HG02610 (cell line): ENCODE measurements at regions not wholly inside any gene's neighbourhood (a gene's known extent, or its start where the extent isn't known, plus 50 kb on each side); places are given as distances from the start of the nearest gene placed in this dataset.

Source experiments
- ATAC-seq: cut with Tn5 transposase; IDR thresholded peaks from one replicate; pipeline ENCODE4 v1.9.1; 2021; ENCODE audit warnings: mild to moderate bottlenecking, moderate library complexity; ENCODE audit not compliant: unreplicated experiment

DNA sequence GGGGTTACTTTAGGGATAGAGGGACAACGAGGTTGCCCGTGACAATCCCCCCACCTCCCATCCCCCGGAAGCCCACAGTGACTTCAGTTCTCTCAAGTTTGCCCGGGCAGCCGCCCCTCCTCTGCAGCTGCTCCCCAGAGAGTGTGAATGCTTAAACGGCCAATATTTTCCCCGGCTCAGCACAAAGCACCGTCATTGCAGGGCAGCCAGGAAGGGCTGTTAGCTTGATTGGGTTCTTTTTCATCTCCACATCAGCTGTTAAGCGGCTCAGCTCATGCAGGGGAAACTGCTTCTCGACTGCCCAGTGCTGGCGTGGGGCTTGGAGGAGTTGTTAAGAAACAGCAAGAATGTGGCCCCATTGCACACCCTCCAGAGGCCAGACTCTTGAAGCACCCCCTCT is 120.5 kb upstream of the NCOR2 start:
- no peak for ATAC-seq

DNA sequence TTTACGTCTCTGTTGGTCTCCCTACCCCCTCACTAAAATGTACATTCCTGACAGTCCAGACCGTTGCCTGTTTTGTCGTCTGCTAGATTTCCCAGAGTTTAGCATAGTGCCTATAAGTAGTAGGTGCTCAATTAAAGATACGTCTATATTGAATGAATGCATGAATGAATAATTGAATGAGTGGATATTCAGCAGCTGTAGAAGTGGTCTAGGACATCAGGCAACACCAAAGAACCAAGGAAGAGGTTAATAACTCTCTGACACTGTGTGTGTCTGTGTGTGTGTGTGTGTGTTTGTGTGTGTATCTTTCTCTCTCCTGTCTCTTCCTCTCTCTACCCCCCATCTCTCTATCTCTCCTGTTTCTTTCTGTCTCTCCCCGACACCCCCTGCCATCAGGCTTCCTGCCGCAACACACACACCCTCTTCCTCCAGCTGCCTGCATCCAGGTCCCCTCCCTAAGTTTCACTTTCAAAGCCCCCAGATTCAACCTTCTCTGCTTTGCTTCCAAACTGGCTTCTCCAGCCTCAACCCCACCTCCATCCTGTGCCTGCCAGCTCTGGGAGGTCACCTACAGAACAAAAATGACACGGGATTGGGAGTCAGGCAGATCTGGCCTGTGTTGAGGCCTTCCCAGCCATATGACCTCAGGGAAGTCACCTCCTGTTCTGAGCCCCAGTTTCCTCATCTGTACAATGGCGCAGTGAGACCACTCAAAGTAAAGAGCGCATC is 119.9 kb upstream of the NCOR2 start:
- ATAC-seq: no peak

DNA sequence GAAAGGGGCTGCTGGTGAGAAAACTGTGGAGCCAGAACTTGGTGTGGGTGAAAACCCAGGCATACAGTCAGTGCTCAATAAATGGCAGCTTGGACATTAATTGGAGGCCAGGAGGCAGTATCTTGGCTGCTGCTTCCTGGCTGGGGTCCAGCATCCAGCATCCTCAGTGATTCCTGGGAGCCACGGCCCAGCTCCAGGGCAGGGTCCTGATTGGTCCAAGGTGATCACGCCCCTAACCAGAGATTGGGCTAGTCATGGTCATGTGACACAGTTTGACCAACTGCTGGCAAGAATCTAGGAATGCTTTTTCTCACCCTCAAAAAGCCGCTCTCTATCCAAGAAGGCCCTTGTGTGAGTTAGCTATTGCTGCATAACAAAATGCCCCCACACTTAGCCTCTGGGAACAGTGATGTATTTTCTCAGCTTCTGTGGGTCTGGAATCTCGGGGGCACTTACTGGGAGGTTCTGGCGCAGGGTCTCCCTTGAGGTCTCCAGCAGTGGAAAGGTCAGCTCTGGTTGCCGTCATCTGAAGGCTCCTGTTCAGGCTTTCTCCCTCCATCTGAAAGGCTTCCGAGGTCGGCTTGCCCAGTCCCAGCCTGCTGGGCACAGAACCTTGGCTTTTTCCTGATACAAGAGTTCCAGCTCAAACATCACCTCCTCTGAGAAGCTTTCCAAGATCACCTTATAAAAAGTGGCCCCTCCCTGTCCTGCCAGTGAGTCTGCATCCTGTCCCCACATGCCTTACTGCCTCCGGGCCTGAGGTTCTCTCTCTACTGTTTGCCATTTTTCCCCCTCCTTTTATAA is 119.2 kb upstream of the NCOR2 start:
- ATAC-seq: no peak

DNA sequence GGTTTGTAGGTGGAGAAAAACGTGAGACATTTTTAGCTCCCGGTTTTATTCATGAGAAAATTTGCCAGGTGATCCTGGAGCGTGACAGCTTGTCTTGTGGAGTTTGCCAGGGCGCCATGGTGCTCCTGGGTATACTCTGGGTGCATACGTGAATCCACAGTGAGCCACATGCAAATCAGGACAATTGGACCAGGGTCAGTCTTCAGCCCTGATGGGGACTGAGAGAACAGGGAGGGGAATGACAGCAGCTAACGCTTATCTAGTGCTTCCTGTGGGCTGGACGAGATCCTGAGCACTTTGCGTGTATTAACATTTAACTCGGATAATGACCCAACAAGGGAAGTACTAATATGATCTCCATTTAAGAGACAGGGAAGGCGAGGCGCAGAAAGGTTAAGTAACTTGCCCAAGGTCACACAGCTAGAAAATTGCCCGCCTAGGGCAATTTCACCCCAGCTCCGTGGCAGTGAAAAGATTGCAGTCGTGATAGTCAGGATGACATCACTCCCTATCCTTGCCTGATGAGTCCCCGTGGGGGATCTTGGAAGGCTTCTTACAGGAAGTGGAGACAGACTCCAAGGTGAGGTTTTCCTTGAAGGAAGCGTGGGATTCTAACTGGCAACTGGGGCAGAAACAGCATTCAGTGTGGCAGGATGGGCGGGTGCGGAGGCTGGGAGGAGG is 118.4 kb upstream of the NCOR2 start:
- ATAC-seq: no peak

DNA sequence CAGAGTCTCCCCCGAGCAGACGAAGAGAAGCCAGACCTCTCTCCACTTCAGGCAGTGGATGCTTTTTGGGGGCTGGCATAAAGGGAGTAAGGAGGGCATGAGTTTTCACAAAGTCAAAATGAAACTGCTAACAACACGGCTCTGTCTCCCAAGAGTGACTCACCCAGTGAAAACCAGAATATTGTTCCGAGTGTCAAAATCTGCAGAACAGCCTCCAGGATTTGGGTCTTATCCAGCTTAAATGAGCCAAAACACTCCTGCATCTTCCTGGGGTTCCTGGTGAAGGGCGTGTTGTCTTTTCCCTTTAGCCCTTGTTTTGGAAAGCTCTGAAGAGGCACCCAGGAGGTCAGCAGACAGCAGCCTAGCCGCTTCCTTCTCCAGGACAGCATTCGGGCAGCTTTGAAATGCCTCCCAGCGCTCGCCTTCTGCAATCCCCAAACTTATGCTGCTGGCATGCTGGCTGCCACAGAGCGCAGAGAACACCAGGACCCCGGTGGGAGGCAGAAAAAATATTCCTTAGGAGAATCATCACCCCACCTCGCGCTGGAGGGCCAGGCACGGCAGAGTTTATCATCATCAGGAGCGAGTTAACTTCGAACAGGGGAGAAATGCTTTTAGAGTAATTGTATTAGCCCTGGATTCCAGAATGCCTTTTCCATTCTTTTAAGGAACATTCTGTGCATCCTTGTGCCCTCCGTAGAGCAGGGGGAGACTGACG is 117.7 kb upstream of the NCOR2 start:
- no peak for ATAC-seq

DNA sequence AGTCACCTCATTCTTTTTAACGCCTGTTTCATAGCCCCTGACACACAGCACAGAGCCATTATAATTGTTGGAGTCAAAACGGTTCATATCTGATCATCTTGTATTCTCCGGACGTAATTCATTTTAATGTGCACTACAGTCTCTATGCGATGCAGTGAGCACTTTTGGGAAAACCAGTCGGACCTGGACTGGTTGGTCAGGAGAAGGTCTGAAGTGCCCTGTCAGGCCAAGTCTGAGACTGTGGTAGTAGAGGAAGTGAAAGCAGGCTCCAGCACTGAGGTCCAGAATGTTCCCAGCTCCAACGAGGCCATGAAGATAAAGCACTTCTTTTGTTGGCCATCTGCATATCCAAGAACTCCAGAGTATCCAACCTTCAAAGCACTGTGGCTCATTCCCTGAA is 117.1 kb upstream of the NCOR2 start:
- ATAC-seq: no peak

DNA sequence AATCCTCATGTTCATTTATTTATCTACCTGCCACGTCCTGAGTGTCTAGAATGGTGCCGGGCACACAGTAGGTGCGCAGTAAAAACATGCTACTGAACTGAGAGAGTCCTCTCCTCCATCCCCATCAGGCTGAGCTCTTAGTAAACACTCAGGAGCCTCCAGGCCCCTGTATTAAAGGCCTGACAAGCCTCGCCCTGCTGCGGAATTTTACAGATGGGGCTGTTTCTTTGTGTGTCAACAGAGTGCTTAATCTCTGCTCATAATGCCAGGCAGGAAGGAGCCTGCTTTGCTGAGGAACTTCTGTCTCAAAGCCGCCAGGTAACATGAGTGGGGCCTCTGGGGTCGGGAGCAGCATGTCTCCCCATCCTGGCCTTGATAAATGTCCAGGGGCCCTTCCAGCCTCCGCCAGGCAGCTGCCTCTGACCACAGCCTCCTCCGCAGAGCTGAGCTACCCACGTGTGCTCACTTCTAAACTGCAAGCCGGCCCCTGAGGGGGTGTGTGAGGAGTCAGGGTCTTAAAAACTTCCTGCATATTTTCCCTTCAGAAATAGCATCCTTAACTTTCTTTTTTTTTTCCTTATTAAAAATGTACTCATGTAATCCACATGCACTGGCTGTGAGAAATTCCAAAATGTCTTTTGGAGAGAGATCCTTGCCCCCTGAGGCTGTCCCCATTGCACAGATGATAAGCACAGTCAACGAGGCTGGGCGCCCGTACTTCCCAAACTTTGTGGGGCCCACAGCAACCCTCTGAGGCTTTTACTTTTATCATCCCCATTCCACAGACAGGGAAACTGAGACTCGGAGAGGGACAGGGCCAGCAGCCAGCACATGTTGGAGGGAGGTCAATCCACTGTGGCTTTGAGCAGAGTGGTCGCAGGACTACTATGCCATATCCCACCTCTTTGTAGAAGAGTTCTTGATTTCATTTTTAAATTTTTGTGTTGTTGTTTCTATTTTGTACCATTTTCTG is 116.0 kb upstream of the NCOR2 start:
- ATAC-seq: no peak

DNA sequence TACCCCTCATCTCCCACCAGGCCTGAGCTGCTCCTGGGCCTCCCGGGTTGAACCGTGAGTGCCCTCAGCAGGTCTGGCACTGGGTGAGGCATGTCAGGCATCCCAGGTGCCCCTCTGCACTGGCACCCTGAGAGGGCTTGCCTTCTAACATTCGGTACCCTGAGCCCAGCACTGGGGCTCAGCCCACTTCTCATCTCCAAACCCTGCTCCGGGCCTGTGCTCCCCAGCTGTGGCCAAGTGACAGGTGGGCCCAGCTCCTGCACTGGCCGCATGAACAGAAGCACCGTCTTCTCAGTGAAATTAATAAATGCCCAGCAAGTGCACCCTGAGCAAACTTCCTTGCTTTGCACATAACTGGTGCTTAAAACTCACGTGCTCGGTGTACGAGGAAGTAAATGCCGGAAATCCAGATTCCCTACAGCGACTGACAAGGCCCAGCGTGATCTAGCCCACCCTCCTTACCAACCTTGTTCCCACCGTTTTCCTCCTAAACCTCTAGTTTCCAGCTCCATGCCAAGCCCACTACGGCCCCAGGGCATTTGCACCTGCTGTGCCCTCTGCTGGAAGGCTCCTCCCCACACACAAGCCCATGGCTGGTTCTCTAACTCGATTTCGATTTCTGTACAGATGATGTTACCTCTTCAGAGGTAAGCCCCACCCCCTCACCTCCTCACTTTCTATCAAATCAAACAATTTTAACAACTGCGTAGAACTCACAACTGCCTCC is 115.2 kb upstream of the NCOR2 start:
- ATAC-seq: no peak

DNA sequence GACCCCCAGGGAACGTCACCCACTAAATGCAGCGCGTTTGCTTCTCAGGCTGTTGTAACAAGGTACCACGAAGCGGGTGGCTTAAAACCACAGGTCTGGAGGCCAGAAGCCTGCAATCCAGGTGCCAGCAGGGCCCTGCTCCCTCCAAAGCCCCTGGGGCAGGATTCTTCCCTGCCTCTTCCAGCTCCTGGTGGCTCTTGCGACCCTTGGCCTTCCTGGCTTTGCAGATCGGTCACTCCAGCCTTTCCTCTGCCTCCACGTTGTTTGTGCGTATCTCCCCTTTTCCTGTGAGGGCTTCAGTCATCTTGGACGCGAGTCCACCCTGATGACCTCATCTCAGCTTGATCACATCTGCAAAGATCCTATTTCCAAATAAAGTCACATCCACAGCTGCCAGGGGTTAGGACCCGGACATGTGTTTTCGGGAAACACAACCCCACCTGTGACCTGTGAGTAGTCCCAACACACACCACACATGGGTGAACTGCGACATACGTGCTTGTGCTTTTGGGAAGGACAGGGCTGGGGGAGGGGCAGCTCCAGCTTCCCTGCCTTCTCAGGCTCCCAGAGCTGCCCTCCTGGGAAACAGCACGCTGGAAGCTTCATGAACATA is 114.5 kb upstream of the NCOR2 start:
- no peak for ATAC-seq

DNA sequence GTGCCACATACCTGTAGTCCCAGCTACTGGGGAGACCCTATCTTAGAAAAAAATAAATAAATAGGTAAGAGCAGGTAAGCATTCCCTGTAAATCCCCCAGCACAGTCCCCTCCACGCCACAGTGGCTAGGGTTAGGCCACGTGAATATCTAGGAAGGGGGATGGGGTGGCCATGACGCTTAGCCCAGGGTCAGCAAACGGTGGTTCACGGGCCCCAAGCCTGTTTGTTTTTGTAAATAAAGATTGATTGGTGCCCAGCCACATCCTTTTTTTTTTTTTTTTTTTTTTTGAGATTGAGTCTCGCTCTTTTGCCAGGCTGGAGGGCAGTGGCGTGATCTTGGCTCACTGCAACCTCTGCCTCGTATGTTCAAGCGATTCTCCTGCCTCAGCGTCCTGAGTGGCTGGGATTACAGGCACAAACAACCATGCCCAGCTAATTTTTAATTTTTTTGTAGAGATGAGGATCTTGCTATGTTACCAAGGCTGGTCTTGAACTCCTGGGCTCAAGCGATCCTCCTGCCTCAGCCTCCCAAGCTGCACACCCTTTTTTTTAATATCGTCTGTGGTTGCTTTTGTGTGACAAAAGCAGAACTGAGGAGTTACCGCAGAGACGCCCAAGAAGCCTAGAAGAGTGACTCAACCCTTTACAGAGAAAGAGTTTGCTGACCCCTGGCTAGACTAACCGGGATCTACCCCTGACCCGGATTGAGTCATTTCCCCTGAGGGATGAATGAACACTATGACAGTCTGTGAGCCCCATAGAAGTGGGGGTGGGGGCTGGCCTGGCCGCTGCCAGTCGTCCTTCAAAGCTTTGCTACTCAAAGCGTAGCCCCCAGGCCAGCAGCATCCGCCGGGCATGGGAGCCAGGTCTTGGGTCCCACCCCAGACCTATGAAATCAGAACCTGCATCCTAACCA is 113.7 kb upstream of the NCOR2 start:
- no peak for ATAC-seq

DNA sequence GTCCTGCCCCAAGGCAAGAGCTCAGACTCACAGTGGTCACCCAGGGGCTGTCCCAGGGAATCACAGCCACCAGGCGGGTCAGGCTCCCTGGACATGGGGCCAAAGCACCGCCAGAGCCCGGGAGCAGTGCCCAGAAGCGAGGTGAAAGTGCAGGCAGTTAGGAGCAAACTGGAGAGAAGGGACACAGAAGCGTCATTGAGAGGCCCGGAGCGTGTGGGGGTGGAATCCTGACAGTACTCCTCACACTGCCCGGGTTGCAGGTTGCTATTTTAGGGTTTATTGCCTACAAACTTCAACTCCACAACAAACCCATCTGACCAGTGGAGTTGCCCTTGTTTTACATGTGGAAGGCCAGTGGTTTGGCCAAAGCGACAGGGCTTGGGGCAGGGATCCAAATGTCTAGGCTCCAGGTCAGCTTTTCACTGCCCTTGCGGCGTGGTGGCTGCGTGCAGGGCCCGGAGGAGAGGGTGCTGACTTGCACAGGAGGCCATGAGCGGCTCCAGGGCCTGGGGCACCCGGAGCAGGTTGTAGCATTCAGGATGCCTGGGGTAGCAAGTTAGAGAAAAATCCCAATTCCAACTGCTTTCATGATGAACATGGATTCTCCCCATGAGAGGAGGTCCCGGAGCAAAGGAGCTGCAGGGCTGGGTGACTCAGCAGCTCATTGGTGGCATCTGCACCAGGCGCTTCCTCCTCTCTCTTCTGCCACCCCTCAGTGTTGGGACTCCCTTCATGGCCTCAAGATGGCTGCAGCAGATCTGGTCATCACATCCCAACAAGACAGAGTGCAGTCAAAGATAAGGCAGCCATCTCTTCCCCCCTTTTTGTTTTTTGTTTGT is 112.3 kb upstream of the NCOR2 start:
- ATAC-seq: no peak

DNA sequence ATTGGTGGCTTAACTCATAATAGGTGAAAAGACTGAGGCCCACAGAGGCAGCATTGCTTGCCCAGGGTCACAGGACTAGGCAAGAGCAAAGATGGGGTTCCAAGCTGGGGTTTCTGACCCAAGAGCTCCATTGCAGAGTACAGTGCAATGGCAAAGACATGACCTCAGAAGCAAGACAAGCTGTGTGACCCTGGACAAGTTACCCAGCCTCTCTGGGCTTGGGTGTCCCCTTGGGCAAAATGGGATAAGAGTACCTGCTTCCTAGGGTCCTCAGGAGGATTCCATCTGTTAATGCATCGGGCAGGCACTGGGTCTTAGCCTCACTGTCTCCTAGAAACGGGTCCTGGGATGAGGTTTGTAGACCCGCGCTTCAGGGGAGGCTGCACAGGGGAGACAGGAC is 111.6 kb upstream of the NCOR2 start:
- ATAC-seq: no peak

DNA sequence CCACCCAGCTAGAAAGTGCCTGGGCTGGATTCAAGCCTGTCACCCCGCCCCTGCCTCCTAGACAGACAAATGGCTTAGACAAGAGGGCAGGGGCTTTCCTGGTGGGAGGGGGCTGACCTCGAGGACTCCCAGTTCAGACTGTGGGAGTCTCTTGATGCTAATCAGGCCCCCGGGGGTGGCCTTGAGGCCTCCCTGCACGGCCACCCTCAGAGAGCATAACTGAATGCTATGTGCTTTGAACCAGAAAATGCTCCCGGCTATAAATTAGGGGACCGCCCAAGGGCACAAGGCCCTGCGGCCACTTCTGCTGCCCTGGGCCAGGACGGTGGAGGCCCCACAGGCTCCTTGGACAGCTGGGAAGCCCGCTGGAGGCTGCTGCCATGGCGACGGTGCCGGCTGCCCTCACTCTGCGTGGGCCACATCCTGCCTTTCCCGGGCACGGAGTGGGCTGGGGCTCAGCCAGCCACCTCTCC is 111.0 kb upstream of the NCOR2 start:
- no peak for ATAC-seq

DNA sequence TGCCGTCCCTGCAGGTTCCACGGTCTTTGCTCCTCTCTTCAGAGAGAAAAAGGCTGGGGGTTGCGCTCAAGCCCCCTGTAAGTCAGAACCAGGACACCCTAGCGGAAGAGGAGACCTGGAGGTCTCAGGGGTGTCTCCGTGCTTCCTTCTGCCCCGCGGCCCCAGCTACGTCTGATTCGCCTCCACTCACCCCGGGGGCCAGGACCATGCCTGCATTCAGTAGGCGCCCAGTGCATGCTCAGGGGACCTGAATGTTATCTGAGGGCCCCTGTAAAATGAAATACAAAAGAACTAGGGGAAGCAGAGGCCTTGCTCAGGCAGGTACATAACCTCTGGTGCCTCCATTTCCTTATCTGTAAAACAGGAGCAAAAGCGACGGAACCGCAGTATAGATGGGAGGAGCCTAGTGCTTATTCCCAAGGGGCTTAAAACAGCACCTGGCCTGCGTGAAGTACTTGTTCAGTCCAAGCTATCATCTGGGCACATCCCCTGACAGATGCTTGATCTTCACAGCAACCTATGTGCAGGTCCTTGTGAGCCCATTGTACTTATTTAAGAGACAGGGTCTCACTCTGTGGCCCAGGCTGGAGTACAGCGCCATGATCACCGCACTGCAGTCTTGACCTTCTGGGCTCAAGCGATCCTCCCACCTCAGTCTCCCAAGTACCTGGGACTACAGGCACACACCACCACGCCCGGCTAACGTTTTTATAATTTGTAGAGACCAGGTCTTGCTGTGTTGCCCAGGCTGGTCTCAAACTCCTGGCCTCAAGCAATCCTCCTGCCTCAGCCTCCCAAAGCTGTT is 110.3 kb upstream of the NCOR2 start:
- ATAC-seq: no peak

DNA sequence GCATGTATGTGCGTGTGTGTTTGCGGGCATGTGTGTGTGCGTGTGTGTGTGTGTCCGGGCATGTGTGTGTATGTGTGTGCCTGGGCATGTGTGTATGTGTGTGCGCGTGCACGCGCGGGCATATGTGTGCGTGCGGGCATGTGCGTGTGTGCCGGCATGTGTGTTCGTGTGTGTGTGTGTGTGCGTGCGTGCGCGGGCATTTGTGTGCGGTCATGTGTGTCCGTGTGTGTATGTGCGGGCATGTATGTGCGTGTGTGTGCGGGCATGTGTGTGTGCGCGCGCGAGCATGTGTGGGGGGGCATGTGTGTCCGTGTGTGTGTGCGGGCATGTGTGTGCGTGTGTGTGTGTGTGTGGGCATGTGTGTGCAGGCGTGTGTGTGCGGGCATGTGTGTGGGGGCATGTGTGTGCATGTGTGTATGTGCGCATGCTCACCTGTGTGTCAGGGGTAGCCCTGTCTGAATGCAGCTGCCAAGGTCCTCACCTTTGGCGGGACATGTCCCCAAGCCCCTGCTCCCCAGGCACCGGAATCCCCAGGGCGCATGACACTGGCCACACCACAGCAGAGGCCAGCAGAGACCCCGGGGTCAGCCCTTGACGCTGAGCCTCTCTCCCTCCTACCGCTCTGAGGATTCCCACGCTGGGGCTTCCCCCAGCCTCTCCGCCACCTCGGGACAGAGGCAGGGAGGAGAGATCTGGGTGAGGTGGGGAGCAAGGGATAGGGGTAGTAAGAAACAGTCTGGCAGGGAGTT is 109.5 kb upstream of the NCOR2 start:
- ATAC-seq: no peak
